Peyer's patch (tissue), 4 donors: ENCODE measurements at regions not wholly inside any gene's neighbourhood (a gene's known extent, or its start where the extent isn't known, plus 50 kb on each side); places are given as distances from the start of the nearest gene placed in this dataset.

Experiments
- POLR2A ChIP-seq, 2 donors: fragments of 450-650 bp; IDR thresholded peaks; one replicate each; pipeline ENCODE4 v1.5.1; 2017; ENCODE audit warnings: antibody characterized with exemption in 2 of 2, mild to moderate bottlenecking in 2 of 2, moderate library complexity in 2 of 2
- TF ChIP-seq, protein P1 (sequence below), 6 experiments: fragments of 450-650 bp in 4 of 6; fragments of 200-600 bp in 2 of 6; sonication (generic) in 1 of 6; IDR thresholded peaks; one replicate each; pipeline ENCODE4 v1.5.1; 2017 to 2019; ENCODE audit warnings: antibody characterized with exemption in 6 of 6, mild to moderate bottlenecking in 3 of 6, moderate library complexity in 1 of 6

DNA sequence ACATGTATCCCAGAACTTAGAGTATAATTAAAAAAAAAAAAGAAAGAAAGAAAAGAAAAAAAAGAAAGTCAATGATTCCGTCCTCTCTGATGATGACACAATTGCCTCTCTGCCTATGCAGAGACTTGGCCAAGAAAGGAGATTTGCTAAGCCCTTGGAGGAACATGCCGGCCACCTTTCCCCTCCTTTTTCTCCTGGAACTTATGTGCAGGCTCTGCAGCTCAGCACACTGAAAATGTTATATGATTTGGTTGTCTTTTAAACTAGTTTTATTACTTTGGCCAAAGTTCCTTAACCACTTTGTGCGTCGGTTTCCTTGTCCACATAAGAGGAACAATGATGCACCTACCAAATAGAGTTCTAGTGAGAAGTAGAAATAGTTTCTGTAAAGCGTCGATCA lies 111.4 kb upstream of the ZNF644 start:
- TF ChIP-seq, protein P1, sequence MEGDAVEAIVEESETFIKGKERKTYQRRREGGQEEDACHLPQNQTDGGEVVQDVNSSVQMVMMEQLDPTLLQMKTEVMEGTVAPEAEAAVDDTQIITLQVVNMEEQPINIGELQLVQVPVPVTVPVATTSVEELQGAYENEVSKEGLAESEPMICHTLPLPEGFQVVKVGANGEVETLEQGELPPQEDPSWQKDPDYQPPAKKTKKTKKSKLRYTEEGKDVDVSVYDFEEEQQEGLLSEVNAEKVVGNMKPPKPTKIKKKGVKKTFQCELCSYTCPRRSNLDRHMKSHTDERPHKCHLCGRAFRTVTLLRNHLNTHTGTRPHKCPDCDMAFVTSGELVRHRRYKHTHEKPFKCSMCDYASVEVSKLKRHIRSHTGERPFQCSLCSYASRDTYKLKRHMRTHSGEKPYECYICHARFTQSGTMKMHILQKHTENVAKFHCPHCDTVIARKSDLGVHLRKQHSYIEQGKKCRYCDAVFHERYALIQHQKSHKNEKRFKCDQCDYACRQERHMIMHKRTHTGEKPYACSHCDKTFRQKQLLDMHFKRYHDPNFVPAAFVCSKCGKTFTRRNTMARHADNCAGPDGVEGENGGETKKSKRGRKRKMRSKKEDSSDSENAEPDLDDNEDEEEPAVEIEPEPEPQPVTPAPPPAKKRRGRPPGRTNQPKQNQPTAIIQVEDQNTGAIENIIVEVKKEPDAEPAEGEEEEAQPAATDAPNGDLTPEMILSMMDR (IDR thresholded peaks at IDR 0.05): no peak
- no peak for TF ChIP-seq POLR2A (IDR thresholded peaks at IDR 0.05)
